ENCODE measurements at regions not wholly inside any gene's neighbourhood (a gene's known extent, or its start where the extent isn't known, plus 50 kb on each side); places are given as distances from the start of the nearest gene placed in this dataset.

DNA sequence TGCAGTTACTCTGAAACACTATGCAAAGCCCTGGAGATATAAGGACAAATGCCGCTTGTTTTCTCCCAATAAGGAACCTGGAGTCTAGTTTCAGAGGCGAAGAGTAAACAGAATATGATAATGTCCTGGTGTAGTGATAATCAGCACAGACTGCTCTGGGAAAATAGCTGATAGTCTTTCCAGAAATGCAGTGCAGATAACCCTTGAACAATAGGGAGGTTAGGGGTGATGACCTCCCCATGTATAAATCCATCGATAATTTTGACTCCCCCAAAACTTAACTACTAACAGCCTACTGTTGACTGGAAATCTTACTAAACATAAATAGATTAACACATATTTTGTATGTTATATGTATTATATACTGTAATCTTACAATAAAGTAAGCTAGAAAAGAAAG, 1280.9 kb upstream of the TENM3 start:
- TF ChIP-seq, protein P1, sequence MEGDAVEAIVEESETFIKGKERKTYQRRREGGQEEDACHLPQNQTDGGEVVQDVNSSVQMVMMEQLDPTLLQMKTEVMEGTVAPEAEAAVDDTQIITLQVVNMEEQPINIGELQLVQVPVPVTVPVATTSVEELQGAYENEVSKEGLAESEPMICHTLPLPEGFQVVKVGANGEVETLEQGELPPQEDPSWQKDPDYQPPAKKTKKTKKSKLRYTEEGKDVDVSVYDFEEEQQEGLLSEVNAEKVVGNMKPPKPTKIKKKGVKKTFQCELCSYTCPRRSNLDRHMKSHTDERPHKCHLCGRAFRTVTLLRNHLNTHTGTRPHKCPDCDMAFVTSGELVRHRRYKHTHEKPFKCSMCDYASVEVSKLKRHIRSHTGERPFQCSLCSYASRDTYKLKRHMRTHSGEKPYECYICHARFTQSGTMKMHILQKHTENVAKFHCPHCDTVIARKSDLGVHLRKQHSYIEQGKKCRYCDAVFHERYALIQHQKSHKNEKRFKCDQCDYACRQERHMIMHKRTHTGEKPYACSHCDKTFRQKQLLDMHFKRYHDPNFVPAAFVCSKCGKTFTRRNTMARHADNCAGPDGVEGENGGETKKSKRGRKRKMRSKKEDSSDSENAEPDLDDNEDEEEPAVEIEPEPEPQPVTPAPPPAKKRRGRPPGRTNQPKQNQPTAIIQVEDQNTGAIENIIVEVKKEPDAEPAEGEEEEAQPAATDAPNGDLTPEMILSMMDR (IDR thresholded peaks at IDR 0.05), result no peak
- TF ChIP-seq POLR2A (IDR thresholded peaks at IDR 0.05), result no peak
